NCI-H2029 (cell line): ENCODE measurements at regions not wholly inside any gene's neighbourhood (a gene's known extent, or its start where the extent isn't known, plus 50 kb on each side); places are given as distances from the start of the nearest gene placed in this dataset.

Experiments
- DNase-seq: peaks from one replicate; lab custom pipeline; 2025; lab: John Stamatoyannopoulos, UW

GRCh38 chr7:25885057-25885576, 266.9 kb upstream of the NFE2L3 start:
- no peak for DNase-seq

GRCh38 chr7:25886387-25887240, 265.4 kb upstream of the NFE2L3 start:
- no peak for DNase-seq

- no peak for DNase-seq
Observed at GRCh38 chr7:25887266-25887665, 264.7 kb upstream of the NFE2L3 start.

- no peak for DNase-seq
Observed at GRCh38 chr7:25887795-25888559, 264.0 kb upstream of the NFE2L3 start.

GRCh38 chr7:25889765-25890164, 262.2 kb upstream of the NFE2L3 start:
- no peak for DNase-seq

GRCh38 chr7:25891591-25891990, 260.4 kb upstream of the NFE2L3 start:
- no peak for DNase-seq

- DNase-seq: no peak
Observed at GRCh38 chr7:25893436-25893835, 258.6 kb upstream of the NFE2L3 start.

- DNase-seq: peak; percentile 20
Observed at GRCh38 chr7:25894002-25894901, 257.7 kb upstream of the NFE2L3 start.

GRCh38 chr7:25894902-25895791, 256.9 kb upstream of the NFE2L3 start:
- DNase-seq: no peak

GRCh38 chr7:25895792-25896171, 256.2 kb upstream of the NFE2L3 start:
- no peak for DNase-seq

GRCh38 chr7:25897261-25897782, 254.7 kb upstream of the NFE2L3 start:
- DNase-seq: no peak

- DNase-seq: no peak
Observed at GRCh38 chr7:25900245-25900644, 251.8 kb upstream of the NFE2L3 start.

- DNase-seq: no peak
Observed at GRCh38 chr7:25900877-25901276, 251.1 kb upstream of the NFE2L3 start.

- DNase-seq: no peak
Observed at GRCh38 chr7:25901658-25902057, 250.3 kb upstream of the NFE2L3 start.

- DNase-seq: no peak
Observed at GRCh38 chr7:25906003-25906402, 246.0 kb upstream of the NFE2L3 start.

- no peak for DNase-seq
Observed at GRCh38 chr7:25906760-25907159, 245.2 kb upstream of the NFE2L3 start.

- DNase-seq: no peak
Observed at GRCh38 chr7:25907214-25907613, 244.8 kb upstream of the NFE2L3 start.

GRCh38 chr7:25907731-25908130, 244.3 kb upstream of the NFE2L3 start:
- no peak for DNase-seq

- no peak for DNase-seq
Observed at GRCh38 chr7:25908154-25908949, 243.6 kb upstream of the NFE2L3 start.
